Chondrocyte (in vitro differentiated cells): ENCODE measurements at regions not wholly inside any gene's neighbourhood (a gene's known extent, or its start where the extent isn't known, plus 50 kb on each side); places are given as distances from the start of the nearest gene placed in this dataset.
A peak's percentile ranks its signal among the peaks of the same experiment; 100 is the strongest.
"Not testable (repeated sequence)": the region's sequence is repeated elsewhere in the genome, so short reads cannot be mapped to it uniquely, and the experiment has no call there.

Source experiments
- DNase-seq: peaks from one replicate; pipeline ENCODE4 v3.0.0; 2021; ENCODE audit warnings: mixed read lengths, low spot score
- H3K27ac Mint-ChIP-seq: one replicate; pipeline ENCODE4 v1.8.0; 2021; ENCODE audit warnings: mild to moderate bottlenecking, moderate library complexity, mixed read lengths; ENCODE audit not compliant: unreplicated experiment
- H3K27me3 Mint-ChIP-seq: 2 replicates; pipeline ENCODE4 v1.8.0; 2021; ENCODE audit warnings: low read depth, mixed read lengths
- H3K36me3 Mint-ChIP-seq: 2 replicates; pipeline ENCODE4 v1.8.0; 2021; ENCODE audit warnings: low read depth, mixed read lengths
- H3K4me1 Mint-ChIP-seq: 2 replicates; pipeline ENCODE4 v1.8.0; 2021; ENCODE audit warnings: low read depth, mild to moderate bottlenecking, mixed read lengths
- H3K4me3 Mint-ChIP-seq: one replicate; pipeline ENCODE4 v1.8.0; 2021; ENCODE audit warnings: mild to moderate bottlenecking, moderate library complexity, mixed read lengths; ENCODE audit not compliant: unreplicated experiment
- H3K9me3 Mint-ChIP-seq: 2 replicates; pipeline ENCODE4 v1.8.0; 2021; ENCODE audit warnings: low read depth, mixed read lengths

- H3K4me3 Mint-ChIP-seq, H3K9me3 Mint-ChIP-seq, H3K27ac Mint-ChIP-seq, H3K4me1 Mint-ChIP-seq, H3K36me3 Mint-ChIP-seq, H3K27me3 Mint-ChIP-seq: not testable (repeated sequence)
- peak; percentile 50 for DNase-seq
Measured at GRCh38 chr22:11131178-11131577, 4396.8 kb upstream of the OR11H1 start.
